ENCODE measurements at regions not wholly inside any gene's neighbourhood (a gene's known extent, or its start where the extent isn't known, plus 50 kb on each side); places are given as distances from the start of the nearest gene placed in this dataset.

DNA sequence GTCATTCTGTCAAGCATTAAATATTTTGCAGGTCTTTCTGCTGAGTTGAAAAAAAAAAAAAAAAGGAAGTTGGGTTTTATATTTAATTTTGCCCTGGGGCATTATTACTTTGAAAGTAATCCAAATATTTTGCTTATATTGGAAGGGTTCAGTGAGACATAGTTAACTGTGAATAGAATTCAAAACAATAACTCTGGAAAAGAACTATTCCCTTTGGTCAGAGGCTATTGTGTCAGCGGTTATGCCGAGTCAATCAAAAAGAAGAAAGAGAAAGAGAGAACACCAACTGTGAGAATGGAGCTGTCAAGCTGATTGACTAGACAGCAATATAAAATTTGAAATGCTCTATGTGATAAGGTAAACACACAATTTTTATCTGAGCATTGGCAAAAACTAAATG lies 761.7 kb downstream of the ADGRL2 start:
- Histone ChIP-seq H3K4me1 (peaks cover 0 to 16% (median 2%) of the 10 kb centered on the region in 3 donors), H3K4me3 (no peak overlapping the region), H3K9me3 (no peaks in the 10 kb centered on the region), H3K36me3 (no peaks in the 10 kb centered on the region), H3K27ac (no peak overlapping the region), H3K27me3 (no peaks in the 10 kb centered on the region)
- no peak for TF ChIP-seq POLR2A (IDR thresholded peaks at IDR 0.05)
- no peak for TF ChIP-seq POLR2AphosphoS5 (IDR thresholded peaks at IDR 0.05)
- TF ChIP-seq CTCF (IDR thresholded peaks at IDR 0.05): no peak
- no peak for TF ChIP-seq EP300 (IDR thresholded peaks at IDR 0.05)
- 40 to 81% methylated on average over 2 of the region's 2 CpGs for WGBS, 2 donors (ENCODE audit: low coverage in 1 of 2)
- no peak for ATAC-seq

GRCh38 chr1:82560566-82560965 lies 759.8 kb downstream of the ADGRL2 start:
- no peak overlapping the region for H3K4me3 ChIP-seq
- peaks cover 0 to 14% (median 2%) of the 10 kb centered on the region in 3 donors for H3K4me1 ChIP-seq
- no peak for ATAC-seq
- H3K27me3 ChIP-seq: no peaks in the 10 kb centered on the region
- TF ChIP-seq CTCF (IDR thresholded peaks at IDR 0.05) (no peak), EP300 (IDR thresholded peaks at IDR 0.05) (no peak), POLR2A (IDR thresholded peaks at IDR 0.05) (no peak), POLR2AphosphoS5 (IDR thresholded peaks at IDR 0.05) (no peak)
- no peaks in the 10 kb centered on the region for H3K36me3 ChIP-seq
- no peaks in the 10 kb centered on the region for H3K9me3 ChIP-seq
- no peak overlapping the region for H3K27ac ChIP-seq

- Histone ChIP-seq H3K4me3 (no peak overlapping the region), H3K9me3 (no peaks in the 10 kb centered on the region), H3K4me1 (no peaks in the 10 kb centered on the region), H3K36me3 (no peaks in the 10 kb centered on the region), H3K27ac (no peak overlapping the region), H3K27me3 (no peaks in the 10 kb centered on the region)
- 33% methylated on average over 1 of the region's 1 CpG; no CpG with 5 or more reads in 1 of the 2 donors for WGBS, 2 donors (ENCODE audit: low coverage in 1 of 2)
- no peak for TF ChIP-seq POLR2A (IDR thresholded peaks at IDR 0.05)
- TF ChIP-seq CTCF (IDR thresholded peaks at IDR 0.05): no peak
- no peak for TF ChIP-seq POLR2AphosphoS5 (IDR thresholded peaks at IDR 0.05)
- TF ChIP-seq EP300 (IDR thresholded peaks at IDR 0.05): no peak
- ATAC-seq: no peak
Observed at GRCh38 chr1:82555501-82555900, 754.8 kb downstream of the ADGRL2 start.

DNA sequence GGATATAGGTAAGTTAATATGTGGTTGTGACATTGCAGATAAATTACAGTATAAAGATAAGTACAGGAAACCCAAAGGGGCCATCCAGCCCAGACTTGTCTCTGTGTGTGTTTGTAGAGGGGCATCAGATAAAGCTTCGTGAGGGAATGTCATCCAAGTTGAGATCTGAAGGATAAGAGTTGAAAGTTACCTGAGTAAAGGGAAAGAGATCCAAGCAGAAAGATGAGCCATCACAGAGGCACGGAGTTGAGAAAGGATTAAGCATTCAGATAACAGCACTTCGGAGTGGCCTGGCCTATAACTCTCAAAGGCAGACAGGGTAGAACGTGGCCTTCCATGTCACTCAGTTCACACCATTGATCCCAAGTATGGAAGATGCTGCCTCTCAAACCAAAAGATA lies 749.1 kb downstream of the ADGRL2 start:
- Histone ChIP-seq H3K4me3 (no peak overlapping the region), H3K4me1 (no peaks in the 10 kb centered on the region), H3K36me3 (no peaks in the 10 kb centered on the region), H3K27ac (no peak overlapping the region), H3K9me3 (no peaks in the 10 kb centered on the region), H3K27me3 (no peaks in the 10 kb centered on the region)
- 71 to 100% methylated on average over 4 of the region's 4 CpGs for WGBS, 2 donors (ENCODE audit: low coverage in 1 of 2)
- TF ChIP-seq EP300 (IDR thresholded peaks at IDR 0.05) (no peak), POLR2A (IDR thresholded peaks at IDR 0.05) (no peak), POLR2AphosphoS5 (IDR thresholded peaks at IDR 0.05) (no peak), CTCF (IDR thresholded peaks at IDR 0.05) (no peak)
- ATAC-seq: no peak

- H3K27ac ChIP-seq: no peak overlapping the region
- TF ChIP-seq CTCF (IDR thresholded peaks at IDR 0.05): no peak
- TF ChIP-seq EP300 (IDR thresholded peaks at IDR 0.05): no peak
- TF ChIP-seq POLR2AphosphoS5 (IDR thresholded peaks at IDR 0.05): no peak
- TF ChIP-seq POLR2A (IDR thresholded peaks at IDR 0.05): no peak
Observed at GRCh38 chr1:82542766-82543165, 742.0 kb downstream of the ADGRL2 start.

More at GRCh38 chr1:82542766-82543165, 742.0 kb downstream of the ADGRL2 start:
- peaks cover 0 to 8% (median 0%) of the 10 kb centered on the region in 3 donors for H3K9me3 ChIP-seq
- no peak overlapping the region for H3K4me3 ChIP-seq
- no peaks in the 10 kb centered on the region for H3K36me3 ChIP-seq
- ATAC-seq: no peak
- H3K4me1 ChIP-seq: no peaks in the 10 kb centered on the region
- H3K27me3 ChIP-seq: no peaks in the 10 kb centered on the region
